Retina (tissue), 1 donor: ENCODE measurements at regions not wholly inside any gene's neighbourhood (a gene's known extent, or its start where the extent isn't known, plus 50 kb on each side); places are given as distances from the start of the nearest gene placed in this dataset.

Source experiments
- DNase-seq: peaks from one replicate; pipeline ENCODE4 v3.0.0-alpha.2; 2016

DNA sequence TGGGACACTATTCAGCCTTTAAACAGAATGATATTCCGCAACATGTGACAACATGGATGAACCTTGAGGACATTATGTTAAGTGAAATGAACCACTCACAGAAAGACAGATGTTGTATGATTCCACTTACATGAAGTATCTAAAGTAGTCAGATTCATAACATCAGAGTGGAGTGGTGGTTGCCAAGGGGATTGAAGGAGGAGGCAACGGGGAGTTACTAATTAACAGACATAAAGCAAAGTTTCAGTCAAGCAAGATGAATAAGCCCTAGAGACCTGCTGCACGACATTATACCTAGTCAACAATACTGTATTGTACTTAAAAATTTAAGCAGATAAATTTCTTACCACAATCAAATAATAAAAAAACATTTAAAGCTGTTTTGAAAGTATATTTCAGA is 105.0 kb upstream of the NR0B1 start:
- peak; percentile 2 for DNase-seq

DNA sequence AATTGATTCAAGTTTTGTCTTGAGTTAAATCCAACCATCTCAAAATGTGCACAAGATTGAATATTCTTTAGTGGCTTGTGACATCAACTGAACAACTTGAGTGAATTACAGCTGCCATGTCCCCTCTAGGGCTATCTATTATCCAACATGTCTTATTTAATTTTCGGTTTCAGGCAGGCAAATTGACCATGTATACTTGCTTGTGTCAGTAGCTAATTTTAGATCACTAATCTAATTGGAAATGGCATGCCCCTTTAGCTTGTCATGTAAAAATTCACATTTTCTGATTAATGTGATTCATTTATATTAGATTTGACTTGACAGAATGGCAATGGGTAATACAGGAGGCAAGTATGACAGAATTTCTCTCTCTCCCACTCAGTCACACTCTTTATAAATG is 93.2 kb upstream of the NR0B1 start:
- DNase-seq, result no peak

DNA sequence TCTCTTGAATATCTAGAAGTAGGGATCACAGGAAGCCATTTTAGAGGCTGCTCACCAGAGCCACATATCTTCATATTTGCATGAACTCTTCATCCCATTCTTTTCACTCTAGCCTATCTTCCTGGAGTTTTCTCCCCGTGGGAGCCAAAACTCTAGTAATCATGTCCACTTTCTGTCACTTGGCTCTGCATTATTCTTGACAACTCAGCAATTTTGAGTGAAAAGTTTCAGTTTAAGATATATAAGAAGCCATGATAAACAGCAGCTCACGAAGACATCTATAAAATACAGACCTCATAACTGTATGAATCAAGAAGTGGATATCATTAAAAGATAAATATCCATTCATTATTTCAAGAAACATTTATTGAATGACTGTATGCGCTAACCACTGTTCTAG is 79.1 kb upstream of the NR0B1 start:
- no peak for DNase-seq

DNA sequence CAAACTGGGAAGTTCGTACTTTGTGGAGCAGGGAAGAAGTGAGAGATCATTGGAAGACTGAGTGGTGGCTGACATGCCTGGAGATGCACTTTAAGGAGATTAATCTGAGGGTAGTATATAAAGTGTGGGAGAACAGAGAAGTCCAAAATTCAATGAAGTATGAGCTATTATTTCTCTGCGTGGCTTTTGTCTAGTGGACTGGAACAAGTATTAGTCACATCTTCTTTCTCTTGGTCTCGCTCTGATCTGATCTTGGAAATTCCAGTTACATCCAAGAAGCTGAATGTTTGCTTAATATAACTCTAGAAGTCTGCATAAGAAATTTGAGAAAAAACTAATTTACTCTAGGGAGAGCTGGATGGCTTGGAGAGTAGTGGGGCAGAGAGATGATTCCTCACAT is 64.8 kb upstream of the NR0B1 start:
- no peak for DNase-seq

DNA sequence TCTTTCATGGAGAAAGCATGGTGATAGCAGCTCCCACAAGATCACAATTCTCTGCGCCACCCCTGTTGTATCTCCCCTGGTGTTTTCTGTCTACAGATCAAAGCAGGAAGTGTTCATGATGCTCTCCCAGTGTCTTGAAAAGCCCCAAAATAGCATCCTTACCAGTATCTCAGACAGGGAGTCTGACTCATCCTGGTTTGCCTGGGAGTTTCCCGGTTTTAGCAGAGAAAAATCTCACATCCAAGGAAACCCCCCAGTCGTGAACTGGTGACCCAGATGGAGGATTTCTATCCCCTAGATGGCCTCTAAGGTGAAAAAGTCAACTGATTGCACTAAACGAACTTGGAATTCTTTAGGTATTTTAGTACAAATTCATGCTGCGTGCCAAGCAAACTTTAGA is 64.3 kb upstream of the NR0B1 start:
- no peak for DNase-seq

DNA sequence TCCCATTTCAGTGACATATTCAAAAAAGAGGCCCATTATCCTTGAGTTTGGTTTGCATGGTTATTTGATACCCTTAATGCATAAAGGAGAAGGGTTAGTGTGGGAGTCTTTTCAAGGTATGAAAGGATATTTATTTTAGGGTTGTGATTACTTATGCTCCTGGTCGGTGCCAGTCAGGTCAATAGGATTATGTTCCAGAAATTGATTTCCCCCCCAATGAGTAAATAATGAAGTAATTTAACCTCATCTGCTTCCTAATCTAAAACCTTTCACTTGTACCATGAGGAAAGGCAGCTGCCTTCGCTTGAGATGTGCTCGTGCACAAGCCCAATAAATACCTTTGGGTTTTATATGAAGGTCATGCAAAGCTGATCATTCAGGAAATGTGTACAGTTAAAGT is 55.0 kb upstream of the NR0B1 start:
- DNase-seq, result no peak
